Osteocyte (in vitro differentiated cells): ENCODE measurements at regions not wholly inside any gene's neighbourhood (a gene's known extent, or its start where the extent isn't known, plus 50 kb on each side); places are given as distances from the start of the nearest gene placed in this dataset.
A peak's percentile ranks its signal among the peaks of the same experiment; 100 is the strongest.

Source experiments
- DNase-seq: peaks from one replicate; pipeline ENCODE4 v3.0.0; 2021; ENCODE audit warnings: mixed read lengths; ENCODE audit not compliant: unreplicated experiment; ENCODE audit errors: extremely low spot score
- H3K27ac Mint-ChIP-seq: one replicate; pipeline ENCODE4 v1.8.0; 2021; ENCODE audit warnings: mild to moderate bottlenecking, mixed read lengths; ENCODE audit not compliant: unreplicated experiment
- H3K27me3 Mint-ChIP-seq: one replicate; pipeline ENCODE4 v1.8.0; 2021; ENCODE audit warnings: mixed read lengths; ENCODE audit not compliant: unreplicated experiment
- H3K36me3 Mint-ChIP-seq: one replicate; pipeline ENCODE4 v1.8.0; 2021; ENCODE audit warnings: mixed read lengths; ENCODE audit not compliant: unreplicated experiment
- H3K4me1 Mint-ChIP-seq: one replicate; pipeline ENCODE4 v1.8.0; 2021; ENCODE audit warnings: mixed read lengths; ENCODE audit not compliant: unreplicated experiment
- H3K4me3 Mint-ChIP-seq: one replicate; pipeline ENCODE4 v1.8.0; 2021; ENCODE audit warnings: mild to moderate bottlenecking, moderate library complexity, mixed read lengths; ENCODE audit not compliant: unreplicated experiment
- H3K9me3 Mint-ChIP-seq: one replicate; pipeline ENCODE4 v1.8.0; 2021; ENCODE audit warnings: mixed read lengths; ENCODE audit not compliant: unreplicated experiment
- CTCF ChIP-seq: fragments of 200-600 bp; sonication (generic); IDR thresholded peaks from 2 replicates; pipeline ENCODE4 v1.5.0; 2021; ENCODE audit warnings: antibody characterized with exemption, mild to moderate bottlenecking, moderate library complexity

DNA sequence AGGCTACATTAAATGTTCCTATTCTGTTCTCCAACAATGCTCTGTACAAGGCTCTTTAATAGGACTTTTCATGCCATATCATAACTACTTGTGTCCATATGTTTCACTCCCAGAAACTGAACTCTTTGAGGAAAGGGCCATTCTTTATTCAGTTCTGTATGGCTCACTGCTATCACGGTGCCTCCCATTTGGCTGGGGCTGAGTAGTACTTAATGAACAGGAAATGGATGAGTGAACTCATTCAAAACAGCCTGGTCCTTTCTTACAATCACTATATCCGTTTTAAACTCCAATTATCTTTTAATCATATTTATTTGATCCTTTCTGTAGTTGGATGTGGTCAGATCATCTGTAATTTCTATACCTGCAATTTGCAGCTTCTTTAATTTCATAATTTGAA is 410.6 kb downstream of the TBC1D4 start:
- Mint-ChIP-seq H3K9me3 (peaks cover 4% of the 10 kb centered on the region), H3K27me3 (no peaks in the 10 kb centered on the region), H3K36me3 (no peaks in the 10 kb centered on the region), H3K4me1 (peaks cover 5% of the 10 kb centered on the region), H3K4me3 (no peak overlapping the region), H3K27ac (no peak overlapping the region)
- no peak for TF ChIP-seq CTCF
- no peak for DNase-seq

GRCh38 chr13:75061909-75062308 is 420.1 kb downstream of the TBC1D4 start:
- Mint-ChIP-seq H3K9me3 (no peaks in the 10 kb centered on the region), H3K4me1 (no peaks in the 10 kb centered on the region), H3K27ac (no peak overlapping the region), H3K27me3 (no peaks in the 10 kb centered on the region), H3K36me3 (no peaks in the 10 kb centered on the region), H3K4me3 (no peak overlapping the region)
- DNase-seq: no peak
- no peak for TF ChIP-seq CTCF

DNA sequence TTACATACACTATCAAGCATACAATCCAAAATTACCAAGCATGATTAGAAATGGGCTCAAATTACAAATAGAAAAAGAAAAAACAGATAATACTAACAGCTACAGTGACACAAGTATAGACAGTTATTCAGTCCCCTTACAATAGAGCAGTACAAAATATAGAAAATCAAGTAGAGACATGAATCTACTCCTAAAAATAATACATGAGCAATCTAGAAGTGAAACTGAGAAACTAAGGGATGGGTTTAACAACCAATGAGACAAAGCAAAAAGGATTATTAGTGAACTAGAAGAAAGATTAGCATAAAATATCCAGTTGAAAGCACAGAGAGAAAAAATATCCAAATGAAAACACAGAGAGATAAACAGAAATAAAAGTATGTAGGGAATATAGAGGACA is 426.7 kb downstream of the TBC1D4 start:
- no peaks in the 10 kb centered on the region for H3K27me3 Mint-ChIP-seq
- H3K27ac Mint-ChIP-seq: no peak overlapping the region
- H3K4me3 Mint-ChIP-seq: no peak overlapping the region
- TF ChIP-seq CTCF: no peak
- H3K36me3 Mint-ChIP-seq: no peaks in the 10 kb centered on the region
- peaks cover 12% of the 10 kb centered on the region for H3K4me1 Mint-ChIP-seq
- no peak for DNase-seq
- peaks cover 8% of the 10 kb centered on the region for H3K9me3 Mint-ChIP-seq

DNA sequence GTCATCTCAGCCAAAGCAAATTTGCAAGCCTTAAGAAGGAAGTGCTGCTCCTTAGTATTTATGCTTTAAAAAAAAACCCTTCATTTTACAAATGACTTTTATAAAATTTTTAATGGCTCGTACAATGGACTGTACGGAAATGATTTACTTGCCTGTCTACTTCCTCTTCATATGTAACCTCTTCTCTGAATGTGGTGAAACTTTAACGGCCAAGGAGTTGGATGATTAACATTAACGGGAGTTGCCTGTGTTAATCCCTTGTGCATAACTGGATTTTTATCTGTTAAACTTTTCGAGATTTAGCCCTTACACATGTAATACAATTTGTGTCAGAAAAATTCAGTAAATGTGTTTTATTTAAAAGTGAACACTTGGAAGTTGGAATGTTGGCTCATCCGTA is 429.4 kb downstream of the TBC1D4 start:
- no peak for TF ChIP-seq CTCF
- Mint-ChIP-seq H3K36me3 (no peaks in the 10 kb centered on the region), H3K27ac (no peak overlapping the region), H3K9me3 (peaks cover 8% of the 10 kb centered on the region), H3K27me3 (no peaks in the 10 kb centered on the region), H3K4me1 (peaks cover 17% of the 10 kb centered on the region), H3K4me3 (no peak overlapping the region)
- DNase-seq: no peak

DNA sequence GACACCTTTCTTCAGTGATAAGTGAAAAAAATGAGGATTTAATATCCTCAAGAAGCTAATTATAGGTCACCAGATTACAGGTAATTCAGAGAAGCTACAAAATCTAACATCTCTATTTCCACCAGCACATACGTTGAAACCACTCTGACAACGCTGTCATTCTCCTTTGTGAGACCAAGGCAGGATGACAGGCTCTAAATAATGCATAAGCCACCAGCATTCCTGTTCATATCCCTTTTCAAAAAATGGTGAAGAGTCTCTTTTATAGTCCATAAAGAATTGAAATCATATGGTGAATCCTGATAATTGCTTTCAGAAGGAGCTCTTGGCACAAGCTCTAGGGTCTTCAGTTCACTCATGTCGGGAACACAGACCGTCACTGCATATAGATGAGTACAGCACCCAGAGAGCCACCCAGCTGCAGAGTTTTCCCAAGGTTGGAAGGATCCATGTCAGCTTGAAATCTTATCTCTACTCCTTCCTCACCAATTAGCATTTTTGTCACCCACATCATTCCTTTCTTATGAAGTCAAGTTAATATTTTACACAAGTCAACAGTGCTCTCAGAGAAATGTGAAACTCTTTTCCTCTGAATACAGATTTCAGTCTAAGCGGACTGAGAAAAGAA is 431.4 kb downstream of the TBC1D4 start:
- H3K36me3 Mint-ChIP-seq: no peaks in the 10 kb centered on the region
- H3K4me3 Mint-ChIP-seq: peak overlapping the region; percentile 41
- no peaks in the 10 kb centered on the region for H3K27me3 Mint-ChIP-seq
- peaks cover 17% of the 10 kb centered on the region for H3K4me1 Mint-ChIP-seq
- TF ChIP-seq CTCF: no peak
- H3K27ac Mint-ChIP-seq: peak overlapping the region; percentile 66
- no peaks in the 10 kb centered on the region for H3K9me3 Mint-ChIP-seq
- no peak for DNase-seq
